HAP-1 (cell line): ENCODE measurements at regions not wholly inside any gene's neighbourhood (a gene's known extent, or its start where the extent isn't known, plus 50 kb on each side); places are given as distances from the start of the nearest gene placed in this dataset.

Source experiments
- DNase-seq, 2 experiments: peaks; one replicate each; pipeline ENCODE4 v3.0.0-alpha.2; 2016 to 2020; ENCODE audit warnings: low spot score in 2 of 2
- H3K27me3 ChIP-seq: fragments of 250-450 bp; sonication (Bioruptor Pico); 2 replicates; pipeline ENCODE4 v1.5.1; 2020; ENCODE audit warnings: low read depth, mild to moderate bottlenecking, moderate library complexity
- H3K36me3 ChIP-seq: fragments of 250-450 bp; sonication (Bioruptor Pico); replicated peaks from 2 replicates; pipeline ENCODE4 v1.5.1; 2020; ENCODE audit warnings: mild to moderate bottlenecking
- H3K4me1 ChIP-seq: fragments of 250-450 bp; sonication (Bioruptor Pico); 2 replicates; pipeline ENCODE4 v1.5.1; 2020; ENCODE audit warnings: mild to moderate bottlenecking
- H3K4me3 ChIP-seq: fragments of 250-450 bp; sonication (Bioruptor Pico); 2 replicates; pipeline ENCODE4 v1.5.1; 2020; ENCODE audit warnings: mild to moderate bottlenecking, moderate library complexity
- H3K9me3 ChIP-seq: fragments of 250-450 bp; sonication (Bioruptor Pico); 2 replicates; pipeline ENCODE4 v1.5.1; 2020; ENCODE audit warnings: mild to moderate bottlenecking, moderate library complexity
- in situ Hi-C: fragments of 300-500 bp; cut with MboI; formaldehyde crosslinking; loops from 3 replicates; pipeline ENCODE4 v1.14.3; 2020; ENCODE audit warnings: low sequenced_read_pairs, inconsistent platforms, mixed read lengths

DNA sequence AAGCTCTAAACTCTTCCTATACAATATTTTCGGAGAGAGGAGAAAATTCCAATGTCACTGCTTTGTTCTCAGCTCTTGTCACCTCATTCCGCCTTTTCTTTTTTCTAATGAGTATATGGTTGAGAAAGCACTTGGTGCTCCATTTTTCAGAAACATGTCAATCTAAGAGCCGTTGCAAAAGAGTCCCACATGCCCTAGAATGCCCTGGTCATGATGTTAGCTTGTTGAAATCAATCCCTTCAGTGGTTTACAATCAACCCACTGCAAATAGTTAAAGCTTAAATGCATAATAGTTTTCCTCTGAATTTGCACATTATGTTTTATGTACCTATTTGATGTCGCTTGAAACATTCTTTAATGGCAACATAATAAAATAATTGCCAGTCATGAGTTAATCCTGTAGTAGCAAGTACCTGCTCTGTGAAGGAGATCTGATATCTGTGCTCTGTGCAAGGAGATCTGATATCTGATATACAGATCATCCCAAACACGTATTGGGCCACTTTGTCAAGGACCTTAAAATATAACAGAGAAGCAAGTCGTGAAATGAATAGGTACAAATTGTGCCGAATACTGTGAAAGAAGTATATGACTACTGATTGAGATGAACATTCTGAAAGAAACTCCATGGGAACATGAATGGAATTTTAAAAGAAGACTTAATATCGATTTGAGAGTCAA lies 1633.5 kb downstream of the SUCLG1 start:
- Histone ChIP-seq H3K36me3 (no peaks in the 10 kb centered on the region), H3K27me3 (no peaks in the 10 kb centered on the region), H3K4me3 (no peak overlapping the region), H3K4me1 (no peaks in the 10 kb centered on the region), H3K9me3 (no peaks in the 10 kb centered on the region)
- in situ Hi-C loops: no loop called here
- no peak for DNase-seq

- H3K36me3 ChIP-seq: no peaks in the 10 kb centered on the region
- in situ Hi-C loops: no loop called here
- H3K27me3 ChIP-seq: no peaks in the 10 kb centered on the region
- no peak for DNase-seq
- H3K4me3 ChIP-seq: no peak overlapping the region
- H3K9me3 ChIP-seq: no peaks in the 10 kb centered on the region
- no peaks in the 10 kb centered on the region for H3K4me1 ChIP-seq
Observed at GRCh38 chr2:82823892-82824291, 1635.2 kb downstream of the SUCLG1 start.

DNA sequence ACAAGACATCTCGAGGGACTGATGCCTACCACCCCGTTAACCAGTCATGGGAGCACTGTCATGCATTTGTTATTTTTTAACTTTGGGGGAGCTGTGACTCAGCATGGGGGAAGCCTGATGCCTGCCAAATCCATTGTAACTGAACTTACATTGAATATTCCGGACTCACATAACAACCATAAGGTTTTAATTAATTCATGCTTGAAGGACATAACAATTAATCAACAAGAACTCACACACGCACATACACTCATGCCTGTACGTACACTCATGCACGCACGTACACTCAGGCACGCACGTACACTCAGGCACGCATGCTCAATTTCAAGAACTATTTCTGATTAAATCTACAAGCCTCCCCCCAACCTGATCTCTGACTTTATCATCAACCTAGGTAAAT lies 1639.1 kb downstream of the SUCLG1 start:
- Histone ChIP-seq H3K27me3 (no peaks in the 10 kb centered on the region), H3K4me3 (no peak overlapping the region), H3K36me3 (no peaks in the 10 kb centered on the region), H3K4me1 (no peaks in the 10 kb centered on the region), H3K9me3 (no peaks in the 10 kb centered on the region)
- in situ Hi-C loops: no loop called here
- no peak for DNase-seq

- H3K36me3 ChIP-seq: no peaks in the 10 kb centered on the region
- H3K9me3 ChIP-seq: 0 out of 2 replicates have a peak, but pooled peaks cover 3% of the 10 kb centered on the region
- H3K4me1 ChIP-seq: no peaks in the 10 kb centered on the region
- no peaks in the 10 kb centered on the region for H3K27me3 ChIP-seq
- no peak for DNase-seq
- H3K4me3 ChIP-seq: no peak overlapping the region
- in situ Hi-C loops: no loop called here
Observed at GRCh38 chr2:82814146-82814545, 1644.9 kb downstream of the SUCLG1 start.

- no peaks in the 10 kb centered on the region for H3K27me3 ChIP-seq
- no peaks in the 10 kb centered on the region for H3K4me1 ChIP-seq
- DNase-seq: no peak
- 0 out of 2 replicates have a peak, but pooled peaks cover 3% of the 10 kb centered on the region for H3K9me3 ChIP-seq
- no peak overlapping the region for H3K4me3 ChIP-seq
- no peaks in the 10 kb centered on the region for H3K36me3 ChIP-seq
- in situ Hi-C loops: no loop called here
Observed at GRCh38 chr2:82811946-82812345, 1647.1 kb downstream of the SUCLG1 start.

DNA sequence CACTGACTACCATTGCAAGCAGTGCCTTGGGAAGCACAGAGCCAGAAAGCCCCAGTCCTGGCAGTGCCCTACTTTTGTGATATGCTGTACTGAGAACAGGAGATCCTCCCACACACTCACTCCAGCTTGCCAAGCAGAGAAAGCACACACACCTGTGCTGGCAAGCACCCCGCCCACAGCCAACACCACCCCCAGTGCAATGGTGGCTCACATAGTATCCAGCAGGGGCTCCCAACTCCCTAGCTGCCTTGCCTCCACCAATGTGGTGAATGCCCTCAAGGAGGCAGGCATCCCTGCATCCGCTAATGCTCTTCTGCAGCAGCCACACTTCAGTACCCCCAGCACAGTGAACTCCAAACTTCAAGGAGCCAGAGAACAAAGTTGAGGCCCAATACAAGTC lies 1655.8 kb downstream of the SUCLG1 start:
- in situ Hi-C loops: no loop called here
- no peaks in the 10 kb centered on the region for H3K27me3 ChIP-seq
- H3K36me3 ChIP-seq: no peaks in the 10 kb centered on the region
- no peak overlapping the region for H3K4me3 ChIP-seq
- DNase-seq: no peak
- no peaks in the 10 kb centered on the region for H3K9me3 ChIP-seq
- H3K4me1 ChIP-seq: no peaks in the 10 kb centered on the region

- in situ Hi-C loops: no loop called here
- DNase-seq: no peak
- Histone ChIP-seq H3K9me3 (no peaks in the 10 kb centered on the region), H3K4me1 (peaks cover 7% of the 10 kb centered on the region), H3K27me3 (no peaks in the 10 kb centered on the region), H3K4me3 (no peak overlapping the region), H3K36me3 (no peaks in the 10 kb centered on the region)
Observed at GRCh38 chr2:82797469-82797868, 1661.6 kb downstream of the SUCLG1 start.

- Histone ChIP-seq H3K4me3 (no peak overlapping the region), H3K9me3 (no peaks in the 10 kb centered on the region), H3K4me1 (peaks cover 7% of the 10 kb centered on the region), H3K27me3 (no peaks in the 10 kb centered on the region), H3K36me3 (no peaks in the 10 kb centered on the region)
- no peak for DNase-seq
- in situ Hi-C loops: no loop called here
Observed at GRCh38 chr2:82796132-82796531, 1662.9 kb downstream of the SUCLG1 start.

GRCh38 chr2:82795446-82795845 lies 1663.6 kb downstream of the SUCLG1 start:
- peaks cover 7% of the 10 kb centered on the region for H3K4me1 ChIP-seq
- in situ Hi-C loops: no loop called here
- no peaks in the 10 kb centered on the region for H3K27me3 ChIP-seq
- H3K36me3 ChIP-seq: no peaks in the 10 kb centered on the region
- H3K4me3 ChIP-seq: no peak overlapping the region
- no peak for DNase-seq
- no peaks in the 10 kb centered on the region for H3K9me3 ChIP-seq

GRCh38 chr2:82793711-82794435 lies 1665.2 kb downstream of the SUCLG1 start:
- in situ Hi-C loops: no loop called here

DNA sequence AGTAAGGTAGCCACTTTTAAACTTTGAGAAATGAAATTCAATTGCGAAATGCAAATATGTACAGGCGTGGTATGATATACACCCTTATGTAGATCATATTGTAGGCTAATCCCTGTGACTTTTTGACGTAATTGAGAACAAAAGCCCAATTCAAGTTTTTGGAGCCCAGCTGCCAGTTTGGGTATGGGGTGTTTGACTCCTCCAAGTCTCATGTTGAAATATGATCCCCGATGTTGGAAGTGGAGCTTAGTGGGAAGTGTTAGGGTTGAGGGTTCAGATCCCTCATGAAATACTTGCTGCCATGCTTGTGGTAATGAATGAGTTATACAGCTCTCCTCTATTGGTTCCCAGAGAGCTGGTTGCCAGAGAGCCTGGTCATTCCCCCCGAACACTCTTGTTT lies 1666.8 kb downstream of the SUCLG1 start:
- in situ Hi-C loops: no loop called here
- Histone ChIP-seq H3K4me3 (no peak overlapping the region), H3K36me3 (no peaks in the 10 kb centered on the region), H3K4me1 (peaks cover 15% of the 10 kb centered on the region), H3K27me3 (no peaks in the 10 kb centered on the region), H3K9me3 (no peaks in the 10 kb centered on the region)
- DNase-seq: no peak

More at GRCh38 chr2:82793711-82794435, 1665.2 kb downstream of the SUCLG1 start:
- Histone ChIP-seq H3K4me3 (no peak overlapping the region), H3K4me1 (peaks cover 7% of the 10 kb centered on the region), H3K27me3 (no peaks in the 10 kb centered on the region), H3K36me3 (no peaks in the 10 kb centered on the region), H3K9me3 (no peaks in the 10 kb centered on the region)
- DNase-seq: peak; percentile 27 to 28

- Histone ChIP-seq H3K27me3 (no peaks in the 10 kb centered on the region), H3K36me3 (no peaks in the 10 kb centered on the region), H3K4me1 (peaks cover 17% of the 10 kb centered on the region), H3K4me3 (no peak overlapping the region), H3K9me3 (no peaks in the 10 kb centered on the region)
- in situ Hi-C loops: no loop called here
- no peak for DNase-seq
Observed at GRCh38 chr2:82790206-82791021, 1668.7 kb downstream of the SUCLG1 start.

DNA sequence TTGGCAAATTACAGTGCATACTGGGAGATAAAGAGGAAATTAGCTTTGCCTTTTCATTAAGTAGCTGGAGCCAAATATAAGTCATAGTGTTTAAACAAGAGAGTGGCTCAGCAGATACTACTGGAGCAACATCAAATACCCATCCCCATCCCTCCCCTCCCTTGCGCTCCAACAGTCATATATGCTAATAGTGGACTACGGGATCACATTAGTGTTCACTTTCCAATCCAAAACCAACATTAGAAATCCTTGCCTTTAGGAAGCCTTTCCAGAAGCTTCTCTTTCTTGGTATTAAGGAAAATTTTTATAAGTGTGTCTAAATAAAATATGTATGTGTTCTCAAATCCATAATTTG lies 1669.3 kb downstream of the SUCLG1 start:
- in situ Hi-C loops: no loop called here
- H3K36me3 ChIP-seq: no peaks in the 10 kb centered on the region
- no peak overlapping the region for H3K4me3 ChIP-seq
- no peaks in the 10 kb centered on the region for H3K9me3 ChIP-seq
- H3K27me3 ChIP-seq: no peaks in the 10 kb centered on the region
- no peak for DNase-seq
- H3K4me1 ChIP-seq: peaks cover 17% of the 10 kb centered on the region
